T-helper 17 cell (primary cell): ENCODE measurements at regions not wholly inside any gene's neighbourhood (a gene's known extent, or its start where the extent isn't known, plus 50 kb on each side); places are given as distances from the start of the nearest gene placed in this dataset.

ENCODE experiments used
- ATAC-seq: fragments of 150-1000 bp; cut with Tn5 transposase; 2 replicates; pipeline ENCODE4 v1.10.0; 2021; ENCODE audit warnings: mild to moderate bottlenecking, moderate library complexity
- DNase-seq, 3 donors: peaks; one replicate each; pipeline versions ENCODE4 v3.0.0 to v3.0.0-alpha.2; 2020 to 2021
- H3K9me3 ChIP-seq: one replicate; pipeline ENCODE4 v1.7.0; 2013; ENCODE audit warnings: low read length, mild to moderate bottlenecking; ENCODE audit not compliant: control insufficient read depth, poor library complexity, severe bottlenecking
- H3K27ac Mint-ChIP-seq: one replicate; pipeline ENCODE4 v1.8.0; 2022; ENCODE audit warnings: mild to moderate bottlenecking, moderate library complexity, mixed read lengths
- H3K27me3 Mint-ChIP-seq: one replicate; pipeline ENCODE4 v1.8.0; 2022; ENCODE audit warnings: mixed read lengths
- H3K36me3 Mint-ChIP-seq: one replicate; pipeline ENCODE4 v1.8.0; 2022; ENCODE audit warnings: low read depth, mixed read lengths
- H3K4me1 Mint-ChIP-seq: one replicate; pipeline ENCODE4 v1.8.0; 2022; ENCODE audit warnings: mild to moderate bottlenecking, mixed read lengths
- H3K4me3 Mint-ChIP-seq: one replicate; pipeline ENCODE4 v1.8.0; 2022; ENCODE audit warnings: mild to moderate bottlenecking, moderate library complexity, mixed read lengths

DNA sequence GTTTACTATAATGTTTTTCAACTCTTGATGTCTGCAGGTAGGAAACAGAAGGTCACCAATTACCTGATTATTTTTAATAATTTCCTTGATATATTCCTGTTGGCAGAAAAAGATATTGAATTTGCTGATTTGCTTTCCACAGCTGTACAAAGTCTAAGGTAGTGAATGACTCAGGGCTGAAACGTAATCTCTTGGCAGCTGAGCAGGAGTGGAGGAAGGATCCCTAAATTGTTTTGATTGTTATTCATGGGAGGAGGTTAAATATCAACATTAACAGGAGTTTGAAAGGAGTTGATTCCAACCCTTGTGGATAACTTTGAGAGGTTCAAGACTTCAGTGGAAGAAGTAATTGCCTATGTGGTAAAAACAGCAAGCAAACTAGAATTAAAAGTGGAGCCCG, 345.2 kb upstream of the SLC8A1 start:
- no peak overlapping the region for H3K4me3 Mint-ChIP-seq
- ATAC-seq, result no peak

DNA sequence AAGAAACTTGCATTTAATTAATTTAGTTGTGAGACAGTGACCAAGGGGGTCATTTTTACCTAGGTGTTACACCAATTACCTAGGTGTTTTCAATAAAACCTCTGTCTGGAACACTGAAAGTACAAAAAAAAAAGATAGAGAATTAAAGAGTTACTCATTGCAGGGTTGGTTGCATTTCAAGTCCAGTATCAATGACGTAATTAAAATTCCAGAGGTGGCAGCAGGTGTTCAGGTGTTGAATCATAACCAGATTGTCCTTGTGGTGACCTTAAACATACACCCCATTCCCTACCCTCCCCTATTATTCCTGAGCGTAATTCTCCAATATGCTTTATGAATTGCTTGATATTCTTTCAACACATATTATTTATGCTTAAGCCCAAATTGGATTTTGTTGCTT, 352.0 kb upstream of the SLC8A1 start:
- ATAC-seq, result no peak
- H3K36me3 Mint-ChIP-seq, result no peaks in the 10 kb centered on the region
- no peak for DNase-seq

More for the DNA sequence above, 345.2 kb upstream of the SLC8A1 start:
- no peak for DNase-seq
- no peaks in the 10 kb centered on the region for H3K27me3 Mint-ChIP-seq
- H3K36me3 Mint-ChIP-seq, result no peaks in the 10 kb centered on the region
- H3K27ac Mint-ChIP-seq, result no peak overlapping the region
- H3K4me1 Mint-ChIP-seq, result no peaks in the 10 kb centered on the region
- no peaks in the 10 kb centered on the region for H3K9me3 ChIP-seq

DNA sequence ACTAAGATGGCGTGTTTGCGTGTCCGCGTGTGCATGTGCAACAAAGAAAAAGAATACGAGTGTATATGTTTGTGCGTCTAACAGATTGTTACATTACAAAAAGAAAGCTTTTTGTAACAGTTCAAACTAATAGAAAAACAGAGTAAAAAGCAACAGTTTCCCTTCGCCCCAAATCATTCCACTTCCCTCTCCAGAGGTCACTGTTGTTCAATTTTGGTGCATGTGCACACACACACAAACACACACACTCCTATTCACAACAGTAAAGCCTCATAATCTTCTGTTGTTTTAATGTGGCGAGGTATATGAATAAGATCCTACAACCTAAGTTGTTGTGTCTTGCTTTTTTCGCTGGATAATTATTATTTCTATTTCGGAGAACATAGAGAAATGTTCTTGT, 357.3 kb upstream of the SLC8A1 start:
- no peak overlapping the region for H3K27ac Mint-ChIP-seq
- H3K4me1 Mint-ChIP-seq, result no peaks in the 10 kb centered on the region
- H3K9me3 ChIP-seq, result no peaks in the 10 kb centered on the region
- ATAC-seq (no peak), DNase-seq (no peak)
- no peaks in the 10 kb centered on the region for H3K27me3 Mint-ChIP-seq
- H3K36me3 Mint-ChIP-seq, result no peaks in the 10 kb centered on the region
- no peak overlapping the region for H3K4me3 Mint-ChIP-seq

More for the DNA sequence above, 352.0 kb upstream of the SLC8A1 start:
- Mint-ChIP-seq H3K4me1 (no peaks in the 10 kb centered on the region), H3K4me3 (no peak overlapping the region), H3K27me3 (no peaks in the 10 kb centered on the region), H3K27ac (no peak overlapping the region)
- H3K9me3 ChIP-seq, result no peaks in the 10 kb centered on the region

DNA sequence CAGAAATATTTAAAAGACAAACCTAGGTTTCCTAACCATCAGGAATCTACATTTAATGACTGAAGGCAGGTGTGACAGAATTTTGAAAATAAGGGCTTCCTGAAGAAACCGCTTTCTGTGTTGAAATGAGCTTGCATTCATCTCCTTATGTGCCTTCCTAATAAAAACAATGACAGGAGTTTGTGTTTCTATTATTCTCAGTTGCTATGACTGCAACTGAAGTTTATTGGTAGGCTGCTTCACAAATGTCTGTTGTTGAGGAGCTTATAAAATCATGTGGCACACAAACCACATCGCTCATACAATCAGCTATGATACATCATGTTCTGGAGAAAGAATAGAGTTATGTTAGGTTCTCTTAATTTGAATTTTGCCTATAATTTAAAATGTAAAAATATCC, 362.7 kb upstream of the SLC8A1 start:
- Mint-ChIP-seq H3K4me3 (no peak overlapping the region), H3K36me3 (no peaks in the 10 kb centered on the region), H3K27me3 (no peaks in the 10 kb centered on the region), H3K27ac (no peak overlapping the region), H3K4me1 (no peaks in the 10 kb centered on the region)
- no peak for ATAC-seq
- no peak for DNase-seq
- no peaks in the 10 kb centered on the region for H3K9me3 ChIP-seq

DNA sequence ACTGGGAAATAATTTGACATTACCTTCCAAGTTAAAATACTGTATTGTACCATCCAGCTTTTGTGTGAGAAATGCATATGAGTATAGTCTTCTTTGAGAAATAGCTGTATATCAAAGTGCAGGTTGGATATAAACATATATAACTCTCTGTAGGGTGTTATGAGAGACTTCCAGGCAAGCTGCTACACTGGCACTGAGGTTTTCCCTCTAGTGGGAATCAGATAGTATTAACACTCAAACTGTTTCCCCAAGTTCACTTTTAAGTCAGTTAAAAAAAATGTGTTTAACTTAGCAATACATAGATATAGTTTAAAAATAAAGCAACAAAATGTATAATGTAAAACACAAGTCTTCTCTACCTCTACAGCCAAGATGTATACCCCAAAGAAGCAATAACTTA, 368.4 kb upstream of the SLC8A1 start:
- Mint-ChIP-seq H3K4me1 (no peaks in the 10 kb centered on the region), H3K4me3 (no peak overlapping the region), H3K27me3 (no peaks in the 10 kb centered on the region), H3K27ac (no peak overlapping the region), H3K36me3 (no peaks in the 10 kb centered on the region)
- no peaks in the 10 kb centered on the region for H3K9me3 ChIP-seq
- no peak for DNase-seq
- ATAC-seq, result no peak

DNA sequence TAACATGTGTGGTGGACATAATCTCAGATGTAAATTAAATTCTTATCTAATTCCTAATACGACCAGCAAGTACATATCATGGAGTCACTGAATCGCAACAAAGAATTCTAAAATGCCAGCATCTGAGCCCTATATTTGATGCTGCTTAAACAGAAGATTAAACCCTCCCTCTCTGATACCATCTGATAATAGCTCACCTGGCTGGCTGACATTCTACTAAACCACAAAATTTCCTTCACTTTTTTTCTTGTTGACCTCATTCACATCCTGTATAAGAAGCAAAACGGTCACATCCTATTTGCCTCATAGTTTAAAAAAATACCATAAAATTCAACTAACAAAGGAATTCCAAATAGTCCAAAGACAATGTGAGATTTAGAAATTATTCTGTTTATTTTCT, 371.6 kb upstream of the SLC8A1 start:
- no peaks in the 10 kb centered on the region for H3K36me3 Mint-ChIP-seq
- ATAC-seq (no peak), DNase-seq (no peak)
- H3K27me3 Mint-ChIP-seq, result no peaks in the 10 kb centered on the region
- H3K4me1 Mint-ChIP-seq, result no peaks in the 10 kb centered on the region
- no peaks in the 10 kb centered on the region for H3K9me3 ChIP-seq
- H3K4me3 Mint-ChIP-seq, result no peak overlapping the region
- H3K27ac Mint-ChIP-seq, result no peak overlapping the region

DNA sequence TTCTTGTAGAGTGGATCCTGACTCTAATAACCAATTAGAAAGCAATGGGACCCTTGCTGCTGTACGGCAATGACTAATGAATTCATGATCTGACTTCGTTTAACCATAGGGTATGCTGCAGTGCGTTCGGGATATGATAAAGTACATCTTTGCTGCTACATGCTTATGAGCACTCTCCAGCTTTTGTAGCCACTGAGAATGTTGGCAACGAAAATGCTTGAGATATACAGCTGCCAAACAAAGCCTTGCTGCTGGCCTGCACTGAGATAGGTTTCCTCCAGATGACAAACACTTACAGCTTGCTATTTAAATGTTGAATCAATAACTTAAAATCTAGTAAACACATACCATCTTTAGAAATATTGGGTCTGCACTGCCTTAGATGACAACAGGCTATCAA, 372.4 kb upstream of the SLC8A1 start:
- Mint-ChIP-seq H3K4me3 (no peak overlapping the region), H3K36me3 (no peaks in the 10 kb centered on the region), H3K27me3 (no peaks in the 10 kb centered on the region), H3K4me1 (no peaks in the 10 kb centered on the region), H3K27ac (no peak overlapping the region)
- H3K9me3 ChIP-seq, result no peaks in the 10 kb centered on the region
- ATAC-seq (no peak), DNase-seq (no peak)

- no peaks in the 10 kb centered on the region for H3K9me3 ChIP-seq
- no peaks in the 10 kb centered on the region for H3K36me3 Mint-ChIP-seq
- DNase-seq, result no peak
- H3K27ac Mint-ChIP-seq, result no peak overlapping the region
- no peak overlapping the region for H3K4me3 Mint-ChIP-seq
- no peaks in the 10 kb centered on the region for H3K27me3 Mint-ChIP-seq
- ATAC-seq, result no peak
- H3K4me1 Mint-ChIP-seq, result no peaks in the 10 kb centered on the region
These were observed 375.5 kb upstream of the SLC8A1 start for GRCh38 chr2:40827392-40827791.

DNA sequence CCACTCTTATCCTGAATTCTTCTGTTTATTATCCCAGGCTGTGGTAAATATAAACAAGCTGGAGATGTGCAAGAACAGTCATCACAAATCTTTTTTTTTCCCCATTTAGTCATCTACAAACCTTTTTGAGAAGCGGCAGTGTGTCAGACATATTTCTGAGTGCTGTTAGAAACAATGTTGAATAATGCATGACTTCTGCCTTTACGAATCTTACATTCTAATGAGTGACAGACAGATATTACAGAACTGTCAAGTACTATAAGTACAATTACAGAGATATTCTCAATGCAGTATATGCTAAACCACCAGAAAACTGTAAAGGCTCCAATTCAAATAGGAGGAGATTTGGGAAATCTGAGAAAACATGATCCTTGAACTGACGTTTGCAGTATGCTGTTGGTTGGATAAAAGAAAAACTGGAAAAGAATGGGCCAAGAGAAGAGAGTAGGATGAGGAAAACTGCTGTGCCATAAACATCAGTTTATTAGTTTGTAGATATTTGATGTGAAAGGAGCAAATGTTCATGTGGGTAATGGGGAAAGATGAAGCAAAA, 379.5 kb upstream of the SLC8A1 start:
- no peak for ATAC-seq
- Mint-ChIP-seq H3K4me3 (no peak overlapping the region), H3K4me1 (no peaks in the 10 kb centered on the region)

DNA sequence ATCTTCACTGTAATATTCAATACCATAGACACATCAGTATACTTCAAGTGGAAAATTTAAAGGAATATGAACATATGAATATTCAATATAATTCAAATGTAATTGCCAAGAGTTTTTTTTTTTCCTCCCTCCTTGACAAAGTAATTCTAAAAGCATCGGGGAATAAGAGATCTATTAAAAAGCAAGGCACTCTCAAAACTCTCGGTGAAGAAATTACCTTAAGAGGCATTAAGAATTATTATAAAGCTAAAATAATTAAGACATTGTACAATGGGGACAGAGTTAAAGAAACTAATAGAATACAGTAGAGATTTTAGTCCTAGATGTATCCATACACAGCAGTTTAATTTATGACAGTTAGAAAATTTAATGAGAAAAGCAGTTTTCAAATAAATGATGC, 390.0 kb upstream of the SLC8A1 start:
- Mint-ChIP-seq H3K27ac (no peak overlapping the region), H3K4me3 (no peak overlapping the region), H3K4me1 (no peaks in the 10 kb centered on the region), H3K36me3 (no peaks in the 10 kb centered on the region), H3K27me3 (no peaks in the 10 kb centered on the region)
- ATAC-seq, result no peak
- no peak for DNase-seq
- H3K9me3 ChIP-seq, result no peaks in the 10 kb centered on the region

More for the DNA sequence above, 379.5 kb upstream of the SLC8A1 start:
- H3K27ac Mint-ChIP-seq, result no peak overlapping the region
- no peaks in the 10 kb centered on the region for H3K27me3 Mint-ChIP-seq
- H3K9me3 ChIP-seq, result no peaks in the 10 kb centered on the region
- no peaks in the 10 kb centered on the region for H3K36me3 Mint-ChIP-seq
- no peak for DNase-seq

GRCh38 chr2:40844353-40845277, 392.7 kb upstream of the SLC8A1 start:
- DNase-seq, result no peak

DNA sequence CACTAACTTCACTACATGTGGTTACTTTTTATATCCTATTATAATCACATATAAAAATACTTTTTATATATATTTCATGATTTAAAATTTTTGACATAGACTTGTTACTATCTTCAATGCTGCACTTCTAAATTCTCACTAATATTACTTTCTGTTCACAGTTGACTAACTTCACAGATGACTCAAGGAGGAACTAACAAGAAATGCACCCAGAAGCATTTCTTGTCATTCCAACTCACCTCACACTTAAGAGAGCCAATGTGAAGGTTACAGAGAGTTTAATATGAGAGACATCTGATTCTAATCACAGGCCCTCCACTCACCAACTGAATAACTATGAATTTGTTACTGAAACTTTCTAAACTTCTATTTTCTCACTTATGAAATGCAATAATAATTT, 399.8 kb upstream of the SLC8A1 start:
- no peak for ATAC-seq
- no peaks in the 10 kb centered on the region for H3K27me3 Mint-ChIP-seq
- H3K4me3 Mint-ChIP-seq, result no peak overlapping the region
- H3K36me3 Mint-ChIP-seq, result no peaks in the 10 kb centered on the region
- no peaks in the 10 kb centered on the region for H3K4me1 Mint-ChIP-seq
- DNase-seq, result no peak
- H3K27ac Mint-ChIP-seq, result no peak overlapping the region
- no peaks in the 10 kb centered on the region for H3K9me3 ChIP-seq

More at GRCh38 chr2:40844353-40845277, 392.7 kb upstream of the SLC8A1 start:
- H3K4me3 Mint-ChIP-seq, result no peak overlapping the region
- no peaks in the 10 kb centered on the region for H3K36me3 Mint-ChIP-seq
- H3K27ac Mint-ChIP-seq, result no peak overlapping the region
- H3K9me3 ChIP-seq, result no peaks in the 10 kb centered on the region
- H3K27me3 Mint-ChIP-seq, result no peaks in the 10 kb centered on the region
- ATAC-seq, result no peak
- H3K4me1 Mint-ChIP-seq, result no peaks in the 10 kb centered on the region

DNA sequence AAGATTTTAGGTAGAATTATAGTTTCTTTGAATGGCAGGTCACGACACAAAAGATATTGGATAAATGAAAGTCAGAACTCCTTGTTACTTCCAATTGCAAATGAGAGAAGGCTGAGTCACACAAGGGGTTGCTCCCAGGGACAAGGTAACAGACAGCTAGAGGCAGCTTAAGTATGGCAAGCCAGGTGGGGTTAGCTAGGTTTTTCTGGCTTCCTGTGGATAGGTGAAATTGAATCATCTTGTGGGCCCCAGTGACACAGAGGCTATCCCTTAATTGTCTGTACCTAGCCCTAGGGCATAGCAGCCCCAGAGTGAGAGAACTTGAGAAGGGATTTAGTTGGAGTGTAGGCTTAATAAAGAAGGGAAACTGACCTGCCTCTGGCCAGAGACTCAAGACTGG, 407.7 kb upstream of the SLC8A1 start:
- Mint-ChIP-seq H3K27ac (no peak overlapping the region), H3K4me1 (no peaks in the 10 kb centered on the region), H3K27me3 (no peaks in the 10 kb centered on the region), H3K36me3 (no peaks in the 10 kb centered on the region), H3K4me3 (no peak overlapping the region)
- no peak for ATAC-seq
- no peak for DNase-seq
- no peaks in the 10 kb centered on the region for H3K9me3 ChIP-seq

DNA sequence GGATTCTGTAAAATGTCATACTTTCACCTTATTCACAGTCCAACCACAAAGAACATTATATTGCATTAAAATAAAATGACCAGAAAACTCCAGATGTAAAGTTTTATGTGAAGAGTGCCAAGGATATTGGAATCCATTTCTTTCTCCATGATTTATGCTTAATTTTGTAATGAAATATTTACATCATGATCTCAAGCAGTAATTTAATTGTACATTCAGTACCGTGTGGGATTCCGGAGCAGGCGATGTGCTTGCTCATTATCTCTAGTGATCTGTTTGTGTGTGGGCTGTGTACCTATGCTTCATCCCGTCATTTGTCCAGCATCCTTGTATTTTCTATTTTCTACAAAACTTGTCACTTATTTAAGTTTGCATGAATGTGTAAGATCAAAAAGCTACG, 415.9 kb upstream of the SLC8A1 start:
- H3K9me3 ChIP-seq, result no peaks in the 10 kb centered on the region
- no peaks in the 10 kb centered on the region for H3K27me3 Mint-ChIP-seq
- H3K4me3 Mint-ChIP-seq, result no peak overlapping the region
- H3K27ac Mint-ChIP-seq, result no peak overlapping the region
- DNase-seq (no peak), ATAC-seq (no peak)
- no peaks in the 10 kb centered on the region for H3K4me1 Mint-ChIP-seq
- H3K36me3 Mint-ChIP-seq, result no peaks in the 10 kb centered on the region
